Endothelial cell (in vitro differentiated cells): ENCODE measurements at regions not wholly inside any gene's neighbourhood (a gene's known extent, or its start where the extent isn't known, plus 50 kb on each side); places are given as distances from the start of the nearest gene placed in this dataset.

Source experiments
- DNase-seq: peaks from one replicate; pipeline ENCODE4 v3.0.0; 2021; ENCODE audit warnings: low spot score
- H3K27ac Mint-ChIP-seq: one replicate; pipeline ENCODE4 v1.8.0; 2021; ENCODE audit warnings: mixed read lengths, inconsistent platforms; ENCODE audit not compliant: unreplicated experiment
- H3K27me3 Mint-ChIP-seq: one replicate; pipeline ENCODE4 v1.8.0; 2021; ENCODE audit warnings: mild to moderate bottlenecking, moderate library complexity, mixed read lengths, inconsistent platforms; ENCODE audit not compliant: unreplicated experiment
- H3K36me3 Mint-ChIP-seq: one replicate; pipeline ENCODE4 v1.8.0; 2021; ENCODE audit warnings: mild to moderate bottlenecking, low read depth, mixed read lengths, inconsistent platforms; ENCODE audit not compliant: unreplicated experiment
- H3K4me1 Mint-ChIP-seq: one replicate; pipeline ENCODE4 v1.8.0; 2021; ENCODE audit warnings: mild to moderate bottlenecking, mixed read lengths, inconsistent platforms; ENCODE audit not compliant: unreplicated experiment
- H3K4me3 Mint-ChIP-seq: one replicate; pipeline ENCODE4 v1.8.0; 2021; ENCODE audit warnings: mild to moderate bottlenecking, mixed read lengths, inconsistent platforms; ENCODE audit not compliant: unreplicated experiment
- H3K9me3 Mint-ChIP-seq: one replicate; pipeline ENCODE4 v1.8.0; 2021; ENCODE audit warnings: mixed read lengths, inconsistent platforms; ENCODE audit not compliant: unreplicated experiment
- TF ChIP-seq, protein P1 (sequence below): fragments of 200-600 bp; sonication (generic); IDR thresholded peaks from one replicate; pipeline ENCODE4 v1.5.0; 2021; ENCODE audit warnings: antibody characterized with exemption; ENCODE audit not compliant: unreplicated experiment

GRCh38 chr10:111820471-111820870, 363.1 kb downstream of the GPAM start:
- Mint-ChIP-seq H3K27me3 (no peaks in the 10 kb centered on the region), H3K36me3 (no peaks in the 10 kb centered on the region), H3K27ac (no peak overlapping the region), H3K4me1 (no peaks in the 10 kb centered on the region), H3K9me3 (no peaks in the 10 kb centered on the region), H3K4me3 (no peak overlapping the region)
- no peak for DNase-seq
- TF ChIP-seq, protein P1, sequence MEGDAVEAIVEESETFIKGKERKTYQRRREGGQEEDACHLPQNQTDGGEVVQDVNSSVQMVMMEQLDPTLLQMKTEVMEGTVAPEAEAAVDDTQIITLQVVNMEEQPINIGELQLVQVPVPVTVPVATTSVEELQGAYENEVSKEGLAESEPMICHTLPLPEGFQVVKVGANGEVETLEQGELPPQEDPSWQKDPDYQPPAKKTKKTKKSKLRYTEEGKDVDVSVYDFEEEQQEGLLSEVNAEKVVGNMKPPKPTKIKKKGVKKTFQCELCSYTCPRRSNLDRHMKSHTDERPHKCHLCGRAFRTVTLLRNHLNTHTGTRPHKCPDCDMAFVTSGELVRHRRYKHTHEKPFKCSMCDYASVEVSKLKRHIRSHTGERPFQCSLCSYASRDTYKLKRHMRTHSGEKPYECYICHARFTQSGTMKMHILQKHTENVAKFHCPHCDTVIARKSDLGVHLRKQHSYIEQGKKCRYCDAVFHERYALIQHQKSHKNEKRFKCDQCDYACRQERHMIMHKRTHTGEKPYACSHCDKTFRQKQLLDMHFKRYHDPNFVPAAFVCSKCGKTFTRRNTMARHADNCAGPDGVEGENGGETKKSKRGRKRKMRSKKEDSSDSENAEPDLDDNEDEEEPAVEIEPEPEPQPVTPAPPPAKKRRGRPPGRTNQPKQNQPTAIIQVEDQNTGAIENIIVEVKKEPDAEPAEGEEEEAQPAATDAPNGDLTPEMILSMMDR = no peak

DNA sequence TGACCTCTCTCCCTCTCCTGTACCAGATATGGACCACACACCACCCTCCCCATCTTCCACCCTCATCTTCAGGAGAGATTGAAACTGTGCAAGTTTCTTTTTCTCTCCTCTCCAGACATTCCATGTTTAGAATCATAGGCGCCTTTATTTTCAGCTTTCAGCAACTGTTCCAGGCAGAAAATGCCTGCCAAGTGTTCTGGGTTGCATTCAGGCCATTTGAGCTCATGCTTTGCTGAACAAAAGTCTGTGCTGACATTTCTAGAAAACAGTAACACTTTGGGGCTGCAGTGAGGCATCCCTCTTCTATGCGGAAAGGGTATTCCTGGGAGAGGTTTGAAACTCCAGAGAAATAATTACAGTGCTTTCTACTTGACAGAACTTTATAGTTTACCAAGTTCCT, 361.7 kb downstream of the GPAM start:
- TF ChIP-seq, protein P1 = no peak
- DNase-seq = no peak
- H3K36me3 Mint-ChIP-seq = no peaks in the 10 kb centered on the region
- no peaks in the 10 kb centered on the region for H3K4me1 Mint-ChIP-seq
- no peak overlapping the region for H3K27ac Mint-ChIP-seq
- no peaks in the 10 kb centered on the region for H3K27me3 Mint-ChIP-seq
- no peaks in the 10 kb centered on the region for H3K9me3 Mint-ChIP-seq
- no peak overlapping the region for H3K4me3 Mint-ChIP-seq

DNA sequence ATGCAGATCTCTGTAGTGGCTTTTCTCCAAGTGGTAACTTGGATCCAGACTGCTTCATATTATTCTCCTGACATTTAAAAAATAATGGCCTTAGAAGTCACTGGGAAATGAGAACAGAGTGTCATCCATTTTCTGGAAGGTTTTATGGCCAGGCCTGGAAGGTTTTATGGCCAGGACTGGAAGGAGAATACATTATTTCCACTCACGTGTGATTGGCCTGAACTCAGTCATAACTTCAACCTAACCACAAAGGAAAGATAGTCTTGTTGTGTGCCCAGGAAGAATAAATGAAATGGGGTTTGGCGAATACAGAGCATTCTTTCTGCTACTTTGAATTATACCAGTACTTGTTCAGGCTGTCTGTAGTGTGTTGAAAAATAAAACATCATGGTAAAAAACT, 360.9 kb downstream of the GPAM start:
- no peak for DNase-seq
- TF ChIP-seq, protein P1 = no peak
- no peak overlapping the region for H3K27ac Mint-ChIP-seq
- H3K9me3 Mint-ChIP-seq = no peaks in the 10 kb centered on the region
- no peaks in the 10 kb centered on the region for H3K27me3 Mint-ChIP-seq
- no peaks in the 10 kb centered on the region for H3K36me3 Mint-ChIP-seq
- H3K4me3 Mint-ChIP-seq = no peak overlapping the region
- H3K4me1 Mint-ChIP-seq = no peaks in the 10 kb centered on the region

- H3K27ac Mint-ChIP-seq = no peak overlapping the region
- no peaks in the 10 kb centered on the region for H3K4me1 Mint-ChIP-seq
- no peaks in the 10 kb centered on the region for H3K36me3 Mint-ChIP-seq
- no peak for DNase-seq
- no peak overlapping the region for H3K4me3 Mint-ChIP-seq
- TF ChIP-seq, protein P1 = no peak
- no peaks in the 10 kb centered on the region for H3K9me3 Mint-ChIP-seq
- no peaks in the 10 kb centered on the region for H3K27me3 Mint-ChIP-seq
These were observed 359.4 kb downstream of the GPAM start for GRCh38 chr10:111824128-111824527.

DNA sequence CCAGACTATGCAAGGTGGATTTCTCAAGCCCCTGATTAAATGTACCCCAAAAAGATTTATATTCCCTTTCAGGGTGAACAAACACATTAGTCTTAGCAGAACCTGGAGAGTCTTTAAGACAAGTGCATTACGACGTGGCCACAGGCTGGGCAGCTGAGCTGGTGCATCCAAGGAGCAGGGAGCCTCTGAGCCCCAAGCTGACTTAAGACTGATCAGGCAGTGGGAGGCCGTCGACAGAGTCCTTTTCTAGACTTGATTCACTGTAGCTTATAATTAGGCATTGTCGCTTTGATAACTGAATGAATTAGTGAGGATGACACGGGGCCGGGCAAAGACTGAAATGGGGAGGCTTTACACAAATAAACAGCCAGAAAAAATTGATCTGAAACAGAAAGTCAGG, 353.2 kb downstream of the GPAM start:
- no peaks in the 10 kb centered on the region for H3K27me3 Mint-ChIP-seq
- TF ChIP-seq, protein P1 = no peak
- H3K27ac Mint-ChIP-seq = no peak overlapping the region
- no peak for DNase-seq
- H3K9me3 Mint-ChIP-seq = no peaks in the 10 kb centered on the region
- no peak overlapping the region for H3K4me3 Mint-ChIP-seq
- no peaks in the 10 kb centered on the region for H3K4me1 Mint-ChIP-seq
- no peaks in the 10 kb centered on the region for H3K36me3 Mint-ChIP-seq
